ENCODE measurements at regions not wholly inside any gene's neighbourhood (a gene's known extent, or its start where the extent isn't known, plus 50 kb on each side); places are given as distances from the start of the nearest gene placed in this dataset.
A peak's percentile ranks its signal among the peaks of the same experiment; 100 is the strongest.

DNA sequence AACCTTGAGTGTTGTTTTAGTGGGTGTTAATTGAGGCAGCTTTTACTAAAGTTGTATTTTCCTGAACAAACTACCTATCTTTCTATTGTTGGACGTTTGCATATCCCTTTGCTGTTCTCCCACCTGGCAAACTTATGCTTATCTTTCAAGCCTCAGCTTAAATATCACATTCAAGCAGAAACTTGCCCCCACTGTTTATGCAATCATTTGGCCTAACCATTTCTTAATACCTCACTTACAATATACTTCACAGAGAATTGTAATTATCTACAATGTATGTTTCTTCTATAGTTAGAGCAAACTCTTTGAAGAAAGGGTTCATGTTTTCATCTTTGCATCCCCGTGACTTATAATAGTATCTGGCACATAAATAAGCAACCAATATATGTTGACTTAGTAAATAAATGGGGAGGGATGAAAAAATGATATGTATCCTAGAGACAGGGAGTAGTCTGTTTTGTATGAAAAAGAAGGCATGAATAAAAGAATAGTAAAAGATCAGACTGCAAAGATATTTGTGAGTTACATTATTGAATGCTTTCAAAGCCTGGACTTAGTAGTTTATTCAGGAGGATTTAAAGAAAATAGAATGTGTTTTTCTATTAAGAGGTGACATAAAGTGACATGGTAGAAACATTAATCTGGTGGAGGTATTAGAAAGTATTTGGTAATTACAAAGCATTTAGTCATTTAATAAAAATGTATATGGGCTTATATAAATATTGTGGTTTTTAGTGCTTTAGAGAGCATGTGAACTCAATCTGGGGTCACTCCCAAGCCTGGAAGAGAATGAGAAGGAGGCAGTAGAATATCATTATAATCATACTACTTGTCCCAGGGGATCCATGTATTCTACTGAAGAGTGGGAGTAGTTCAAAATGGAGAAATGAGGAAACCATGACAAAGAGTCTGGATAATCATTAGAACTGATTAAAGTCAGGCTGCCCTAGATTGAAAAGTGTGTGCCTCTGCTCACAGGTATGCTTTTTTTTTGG, 60.0 kb upstream of the DCBLD2 start:
- no peak for TF ChIP-seq POLR2A (IDR thresholded peaks at IDR 0.05; ENCODE audit: low read depth, low read length)
- FAIRE-seq (peak; percentile 84), DNase-seq (ENCODE audit: insufficient read length, low spot score) (no peak)

DNA sequence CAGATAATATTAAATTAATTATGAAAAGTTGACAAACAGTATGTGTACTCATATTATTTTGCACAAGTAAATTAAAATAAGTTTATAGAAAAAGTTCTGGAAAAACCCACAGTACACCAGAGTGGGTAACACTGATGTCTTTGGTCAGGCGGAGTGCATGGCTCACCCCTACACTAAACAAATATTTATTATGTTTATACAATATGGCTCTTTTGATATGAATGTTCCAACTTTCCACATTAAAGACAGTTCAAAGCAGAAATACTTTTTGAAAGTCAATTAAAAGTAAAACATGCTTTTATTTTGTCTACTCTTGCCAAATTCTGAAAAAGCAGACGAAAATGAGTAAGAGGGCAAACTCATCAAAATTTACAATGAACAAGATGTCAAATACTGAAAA, 56.2 kb upstream of the DCBLD2 start:
- no peak for FAIRE-seq
- no peak for DNase-seq (ENCODE audit: insufficient read length, low spot score)
- no peak for TF ChIP-seq POLR2A (IDR thresholded peaks at IDR 0.05; ENCODE audit: low read depth, low read length)

DNA sequence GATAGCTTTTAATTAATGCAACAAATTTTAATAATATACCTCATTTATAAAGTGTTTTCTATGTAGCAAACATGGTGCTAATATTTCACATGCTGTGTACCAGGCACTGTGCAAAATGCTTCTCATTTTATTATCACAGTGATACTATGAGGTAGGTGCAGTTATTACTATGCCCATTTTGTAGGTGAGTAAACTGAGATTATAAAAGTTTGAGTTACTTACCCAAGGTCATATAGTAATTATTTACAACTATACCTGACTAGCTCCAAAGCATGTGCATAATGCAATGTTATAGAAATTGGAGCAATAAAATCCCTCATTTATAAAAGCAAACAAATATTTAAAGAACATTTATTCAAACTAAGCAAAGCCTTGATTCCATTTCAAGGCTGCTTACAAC, 54.5 kb upstream of the DCBLD2 start:
- DNase-seq (ENCODE audit: insufficient read length, low spot score): no peak
- no peak for TF ChIP-seq POLR2A (IDR thresholded peaks at IDR 0.05; ENCODE audit: low read depth, low read length)
- FAIRE-seq: no peak

DNA sequence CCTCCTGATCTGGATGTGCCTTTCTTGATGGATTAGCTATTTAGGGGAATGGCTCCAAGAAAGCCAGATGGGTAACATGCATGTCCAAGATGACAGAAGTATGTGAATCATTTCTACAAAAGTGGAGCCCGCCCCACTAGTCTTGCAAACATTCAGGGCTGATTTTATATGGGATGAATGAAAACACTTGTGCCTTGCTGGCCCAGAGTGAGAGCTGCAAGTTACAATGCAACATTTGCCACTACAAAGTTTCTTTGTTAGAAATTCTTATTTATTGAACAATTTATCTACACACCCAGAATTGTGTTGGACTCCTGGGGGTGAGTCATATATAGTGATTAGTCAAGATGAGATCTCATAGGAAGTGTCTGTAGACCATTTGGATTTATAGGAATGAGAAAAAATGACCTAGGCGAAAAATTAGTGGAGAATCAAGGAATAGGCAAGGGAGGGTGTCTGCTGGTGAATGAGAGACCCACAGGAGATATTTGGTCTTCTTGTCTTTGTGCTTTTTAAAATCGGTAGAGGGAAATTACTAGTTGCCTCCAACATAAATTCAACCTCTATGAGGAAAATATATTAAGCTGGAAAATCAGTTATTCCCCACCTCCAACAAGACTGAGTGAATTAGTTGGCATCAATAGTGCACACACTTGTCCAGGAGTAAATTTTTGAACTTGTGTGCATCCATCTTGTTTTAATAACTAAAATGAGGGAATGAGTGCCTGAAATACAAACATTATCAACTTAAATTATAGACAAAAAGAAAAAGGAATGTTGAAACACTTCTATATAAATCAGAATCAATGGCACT, 53.5 kb upstream of the DCBLD2 start:
- peak; percentile 96 for FAIRE-seq
- no peak for DNase-seq (ENCODE audit: insufficient read length, low spot score)
- no peak for TF ChIP-seq POLR2A (IDR thresholded peaks at IDR 0.05; ENCODE audit: low read depth, low read length)

DNA sequence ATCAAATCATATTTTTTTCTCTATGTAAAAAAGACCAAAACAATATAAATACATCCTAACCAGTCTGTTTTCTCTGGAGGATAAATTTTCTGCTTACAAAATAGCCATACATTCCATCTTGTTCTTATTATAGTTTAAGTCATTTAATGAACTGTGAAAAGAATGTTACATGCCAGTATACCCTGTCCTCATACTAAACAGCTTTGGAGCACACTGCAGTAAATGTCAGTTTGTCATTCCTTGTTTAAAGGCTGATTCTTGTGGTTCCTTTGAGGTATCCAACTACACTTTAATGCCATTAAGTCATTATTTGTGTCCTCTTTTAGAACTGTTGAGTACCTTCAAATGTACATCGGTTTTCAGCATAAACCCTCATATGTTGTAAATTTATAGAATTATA, 52.7 kb upstream of the DCBLD2 start:
- FAIRE-seq (no peak), DNase-seq (ENCODE audit: insufficient read length, low spot score) (no peak)
- TF ChIP-seq POLR2A (IDR thresholded peaks at IDR 0.05; ENCODE audit: low read depth, low read length): no peak

DNA sequence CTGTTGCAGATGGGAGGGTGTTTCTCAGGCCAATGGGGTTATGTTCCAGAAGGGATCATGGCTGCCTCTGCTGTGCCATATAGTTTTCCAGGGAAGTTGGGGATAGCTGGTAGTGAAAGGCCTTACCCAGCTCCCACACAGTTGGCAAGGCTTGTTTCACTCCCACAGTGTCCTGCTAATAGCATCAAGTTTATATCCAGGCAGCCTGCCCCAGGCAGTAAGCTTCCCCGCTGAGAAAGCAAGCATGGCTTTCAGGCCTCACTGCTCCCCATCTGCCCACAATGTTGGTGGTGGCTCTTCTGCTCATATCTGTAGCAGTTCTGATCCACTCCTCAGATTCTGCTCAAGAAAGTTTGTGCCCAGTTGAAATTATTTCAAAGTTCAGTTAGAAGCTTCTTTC, 50.9 kb upstream of the DCBLD2 start:
- FAIRE-seq: peak; percentile 41
- no peak for DNase-seq (ENCODE audit: insufficient read length, low spot score)
- no peak for TF ChIP-seq POLR2A (IDR thresholded peaks at IDR 0.05; ENCODE audit: low read depth, low read length)

All from H54 (cell line).